Activated T-helper 2 cell treated with anti-CD3 and anti-CD28 coated beads, Interferon-gamma antibody, Interleukin-2, Interleukin-4, amounts not matched to agents 10 μg/mL and 5 μg/mL and 100 μg/mL, durations not matched to agents 14 hours and 24 hours and 36 hours (primary cell): ENCODE measurements at regions not wholly inside any gene's neighbourhood (a gene's known extent, or its start where the extent isn't known, plus 50 kb on each side); places are given as distances from the start of the nearest gene placed in this dataset.

Experiments used
- DNase-seq: peaks from one replicate; pipeline ENCODE4 v3.0.0; 2021; ENCODE audit warnings: low spot score
- H3K27ac Mint-ChIP-seq: one replicate; pipeline ENCODE4 v1.8.0; 2021; ENCODE audit warnings: mixed read lengths
- H3K27me3 Mint-ChIP-seq: one replicate; pipeline ENCODE4 v1.8.0; 2021; ENCODE audit warnings: low read depth, mixed read lengths
- H3K36me3 Mint-ChIP-seq: one replicate; pipeline ENCODE4 v1.8.0; 2021; ENCODE audit warnings: low read depth, mixed read lengths
- H3K4me1 Mint-ChIP-seq: one replicate; pipeline ENCODE4 v1.8.0; 2021; ENCODE audit warnings: low read depth, mixed read lengths
- H3K4me3 Mint-ChIP-seq: one replicate; pipeline ENCODE4 v1.8.0; 2021; ENCODE audit warnings: low read depth, mild to moderate bottlenecking, moderate library complexity, mixed read lengths
- H3K9me3 Mint-ChIP-seq: one replicate; pipeline ENCODE4 v1.8.0; 2021; ENCODE audit warnings: mixed read lengths
- intact Hi-C: fragments of 100-400 bp; cut with micrococcal nuclease; formaldehyde crosslinking; loops from one replicate; pipeline ENCODE4 v1.15.1; 2023

DNA sequence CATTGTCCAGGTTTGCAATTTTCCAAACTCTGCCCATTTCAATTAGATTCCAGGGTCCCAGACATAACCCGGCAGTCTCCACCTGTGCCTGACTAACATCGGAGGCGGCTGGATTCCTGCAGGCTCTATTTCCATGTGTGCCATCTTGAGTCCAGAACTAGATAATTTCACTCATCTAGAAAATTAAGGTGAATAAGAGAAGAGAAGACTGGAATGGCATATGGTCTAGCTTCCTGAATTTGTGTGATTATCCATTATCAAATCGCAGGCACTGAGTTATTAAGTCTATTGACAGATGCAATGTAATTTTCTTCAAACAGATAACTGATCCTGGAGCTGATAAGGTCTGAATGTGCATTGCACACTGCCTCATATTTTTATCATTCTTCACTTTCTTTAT lies 305.2 kb downstream of the ETAA1 start:
- DNase-seq: no peak
- intact Hi-C loops: no loop called here
- H3K9me3 Mint-ChIP-seq: peaks cover 6% of the 10 kb centered on the region
- H3K36me3 Mint-ChIP-seq: no peaks in the 10 kb centered on the region
- no peak overlapping the region for H3K27ac Mint-ChIP-seq
- no peaks in the 10 kb centered on the region for H3K27me3 Mint-ChIP-seq
- H3K4me1 Mint-ChIP-seq: no peaks in the 10 kb centered on the region
- no peak overlapping the region for H3K4me3 Mint-ChIP-seq

DNA sequence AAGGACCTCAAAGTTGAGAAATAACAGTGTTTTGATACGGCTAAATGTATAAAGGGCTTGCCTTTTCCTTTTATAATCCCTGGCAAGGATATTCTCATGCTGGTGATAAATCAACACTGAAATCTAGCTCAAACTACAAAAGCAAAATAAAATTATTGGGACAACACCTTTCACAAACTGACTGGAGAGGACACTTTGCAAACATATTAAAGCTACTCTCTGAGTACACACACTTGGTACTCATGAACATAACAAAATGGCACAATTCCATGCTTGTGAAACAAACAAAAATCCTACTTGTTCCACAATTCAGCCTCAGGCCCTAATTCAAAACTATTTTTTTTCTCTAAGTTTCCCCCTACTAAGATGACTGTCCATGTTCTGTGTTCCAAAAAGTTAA lies 305.8 kb downstream of the ETAA1 start:
- no peak for DNase-seq
- peaks cover 6% of the 10 kb centered on the region for H3K9me3 Mint-ChIP-seq

DNA sequence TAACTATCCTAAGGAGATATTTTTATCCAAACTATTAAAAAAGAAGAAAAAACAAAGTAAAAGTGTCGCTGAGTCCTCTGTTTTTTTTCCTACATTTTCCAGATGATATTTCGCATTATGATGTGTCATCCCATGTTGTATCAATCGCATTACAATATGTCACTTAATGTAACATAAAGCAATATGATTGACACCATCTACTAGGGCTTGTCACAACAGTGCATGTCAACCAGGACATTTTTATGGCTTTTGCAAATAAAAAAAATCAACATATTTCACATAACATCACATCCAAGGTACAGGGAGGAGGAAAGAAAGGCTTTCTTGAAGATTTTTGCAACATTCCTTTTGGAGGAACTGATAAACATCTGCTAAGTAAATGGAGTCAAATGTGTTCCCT lies 308.9 kb downstream of the ETAA1 start:
- H3K27me3 Mint-ChIP-seq: no peaks in the 10 kb centered on the region
- no peaks in the 10 kb centered on the region for H3K9me3 Mint-ChIP-seq
- no peak for DNase-seq
- no peak overlapping the region for H3K27ac Mint-ChIP-seq
- no peak overlapping the region for H3K4me3 Mint-ChIP-seq
- H3K36me3 Mint-ChIP-seq: no peaks in the 10 kb centered on the region
- no peaks in the 10 kb centered on the region for H3K4me1 Mint-ChIP-seq
- intact Hi-C loops: no loop called here

More for the DNA sequence above, 305.8 kb downstream of the ETAA1 start:
- Mint-ChIP-seq H3K4me1 (no peaks in the 10 kb centered on the region), H3K36me3 (no peaks in the 10 kb centered on the region), H3K27ac (no peak overlapping the region), H3K27me3 (no peaks in the 10 kb centered on the region), H3K4me3 (no peak overlapping the region)
- intact Hi-C loops: no loop called here

DNA sequence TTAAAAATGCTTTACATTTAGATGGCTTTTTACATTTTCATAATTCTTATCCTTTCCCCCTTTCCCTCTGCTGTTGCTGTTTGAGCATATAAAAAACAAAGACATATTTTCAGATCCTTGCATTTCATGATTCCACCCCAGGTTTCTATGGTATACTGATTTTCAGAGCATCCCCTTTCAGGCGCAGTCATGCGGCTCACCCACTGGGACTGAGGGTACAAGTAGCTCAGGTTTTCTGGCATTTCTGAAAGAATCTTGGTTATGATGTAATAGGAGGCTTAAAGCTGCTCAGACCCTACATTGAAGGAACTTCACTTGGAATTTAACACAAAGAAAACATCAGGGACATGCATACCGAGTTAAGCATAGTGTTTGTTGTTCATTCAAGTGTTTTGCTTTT lies 310.8 kb downstream of the ETAA1 start:
- no peaks in the 10 kb centered on the region for H3K36me3 Mint-ChIP-seq
- no peaks in the 10 kb centered on the region for H3K4me1 Mint-ChIP-seq
- DNase-seq: no peak
- H3K27ac Mint-ChIP-seq: no peak overlapping the region
- no peaks in the 10 kb centered on the region for H3K9me3 Mint-ChIP-seq
- no peaks in the 10 kb centered on the region for H3K27me3 Mint-ChIP-seq
- H3K4me3 Mint-ChIP-seq: no peak overlapping the region
- intact Hi-C loops: no loop called here

DNA sequence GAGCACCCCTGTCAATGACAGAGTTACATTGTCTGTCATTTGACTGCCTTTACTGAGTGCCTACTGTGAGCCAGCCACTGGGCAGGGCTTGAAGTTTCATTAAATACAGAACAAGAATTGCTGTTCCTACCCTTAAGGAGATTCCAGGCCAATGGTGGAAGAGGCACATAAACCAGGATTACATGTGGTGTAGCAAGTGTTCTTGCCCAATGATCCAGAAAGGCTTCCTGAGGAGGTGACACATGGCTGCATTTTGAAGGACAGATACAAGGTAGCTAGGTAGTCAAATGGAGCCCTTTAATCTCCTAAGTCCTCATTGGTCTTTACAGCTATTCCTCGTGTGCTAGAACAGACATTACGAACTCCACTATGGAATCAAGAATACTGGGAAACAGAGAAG lies 312.7 kb downstream of the ETAA1 start:
- H3K27ac Mint-ChIP-seq: no peak overlapping the region
- H3K36me3 Mint-ChIP-seq: no peaks in the 10 kb centered on the region
- DNase-seq: no peak
- no peaks in the 10 kb centered on the region for H3K9me3 Mint-ChIP-seq
- no peak overlapping the region for H3K4me3 Mint-ChIP-seq
- no peaks in the 10 kb centered on the region for H3K27me3 Mint-ChIP-seq
- intact Hi-C loops: no loop called here
- H3K4me1 Mint-ChIP-seq: no peaks in the 10 kb centered on the region

DNA sequence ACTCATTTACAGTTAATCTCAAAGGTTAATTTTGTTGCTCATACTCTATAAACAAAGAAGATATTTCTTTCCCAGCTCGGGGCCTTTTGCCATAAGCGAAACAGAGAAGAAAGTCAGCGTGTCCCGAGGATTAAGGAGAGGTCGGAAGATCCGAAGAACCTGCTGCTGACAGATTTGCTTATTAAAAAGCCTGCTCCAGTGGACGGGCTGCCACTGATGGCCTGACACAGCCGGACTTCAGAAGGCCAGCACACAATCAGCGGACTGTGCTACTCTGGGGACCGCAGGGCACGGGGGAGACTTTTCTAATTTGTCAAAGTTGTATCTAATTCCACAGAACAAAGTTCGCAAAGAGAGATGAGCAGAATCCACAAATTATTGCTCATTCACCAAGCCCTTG lies 315.4 kb downstream of the ETAA1 start:
- Mint-ChIP-seq H3K4me3 (no peak overlapping the region), H3K27ac (no peak overlapping the region), H3K9me3 (no peaks in the 10 kb centered on the region), H3K4me1 (no peaks in the 10 kb centered on the region), H3K27me3 (no peaks in the 10 kb centered on the region), H3K36me3 (no peaks in the 10 kb centered on the region)
- no peak for DNase-seq
- intact Hi-C loops: no loop called here

DNA sequence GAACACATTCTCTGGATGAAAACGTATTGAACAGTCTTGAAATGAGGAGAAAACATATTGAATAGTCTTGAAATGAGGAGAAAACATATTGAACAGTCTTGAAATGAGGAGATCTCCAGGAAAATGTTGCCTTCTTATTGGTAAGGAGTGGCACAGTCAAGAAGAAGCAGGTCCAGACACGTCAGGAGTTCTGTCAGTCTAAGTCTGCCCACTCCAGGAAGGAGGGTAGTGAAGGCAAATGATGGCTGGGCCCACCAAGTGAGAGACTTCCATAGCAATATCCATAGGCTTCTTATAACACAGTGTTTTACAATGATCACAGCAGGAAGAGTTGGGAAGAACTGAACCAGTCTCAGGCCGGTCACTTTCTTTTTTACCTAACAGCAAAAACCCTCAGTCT lies 316.2 kb downstream of the ETAA1 start:
- H3K27me3 Mint-ChIP-seq: no peaks in the 10 kb centered on the region
- H3K4me1 Mint-ChIP-seq: no peaks in the 10 kb centered on the region
- H3K9me3 Mint-ChIP-seq: no peaks in the 10 kb centered on the region
- no peak overlapping the region for H3K27ac Mint-ChIP-seq
- no peak overlapping the region for H3K4me3 Mint-ChIP-seq
- no peaks in the 10 kb centered on the region for H3K36me3 Mint-ChIP-seq
- no peak for DNase-seq
- intact Hi-C loops: no loop called here

DNA sequence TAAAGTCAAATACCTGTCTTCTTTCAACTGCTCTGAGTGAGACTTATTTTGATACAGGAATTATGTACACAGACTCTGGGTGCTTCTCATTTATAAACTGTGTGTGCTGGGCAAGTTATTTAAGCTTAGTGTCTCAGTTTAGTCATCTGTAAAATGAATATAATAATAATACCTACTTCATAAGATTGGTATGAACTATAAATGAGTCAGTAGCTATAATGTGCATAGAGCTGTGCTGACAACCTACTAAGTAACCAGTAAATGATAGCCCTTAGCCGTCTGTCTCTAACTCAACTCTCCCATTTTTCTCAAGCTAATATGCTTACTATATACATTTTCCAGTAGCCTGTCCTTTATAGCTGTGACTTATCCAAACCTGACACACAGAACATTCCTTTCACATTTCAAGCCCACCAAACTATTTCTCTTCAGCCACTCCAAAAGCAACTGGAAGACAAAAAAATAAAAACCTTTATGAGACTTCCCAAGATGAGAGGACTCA lies 319.8 kb downstream of the ETAA1 start:
- no peaks in the 10 kb centered on the region for H3K4me1 Mint-ChIP-seq
- H3K36me3 Mint-ChIP-seq: no peaks in the 10 kb centered on the region
- no peak overlapping the region for H3K4me3 Mint-ChIP-seq
- no peak overlapping the region for H3K27ac Mint-ChIP-seq
- DNase-seq: no peak
- no peaks in the 10 kb centered on the region for H3K27me3 Mint-ChIP-seq
- peaks cover 8% of the 10 kb centered on the region for H3K9me3 Mint-ChIP-seq
- intact Hi-C loops: no loop called here

DNA sequence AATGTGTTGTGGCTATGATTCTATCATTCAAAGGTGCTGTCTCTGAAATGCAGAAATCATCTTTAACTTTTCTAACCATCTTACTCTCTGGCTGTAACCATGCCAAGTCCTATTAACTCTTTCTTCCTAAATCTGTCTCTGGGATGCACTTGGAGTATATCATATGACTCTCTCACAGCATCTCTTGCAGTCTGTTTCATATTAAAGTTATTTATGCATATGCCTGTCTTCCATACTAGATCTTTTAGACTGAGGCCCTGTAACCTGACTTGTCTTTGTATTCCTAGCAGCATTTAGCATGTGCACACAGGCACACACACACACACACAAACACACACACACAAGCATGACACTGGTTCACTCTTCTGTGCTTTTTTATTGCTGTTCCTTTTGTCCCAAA lies 320.6 kb downstream of the ETAA1 start:
- no peaks in the 10 kb centered on the region for H3K4me1 Mint-ChIP-seq
- H3K4me3 Mint-ChIP-seq: no peak overlapping the region
- no peak overlapping the region for H3K27ac Mint-ChIP-seq
- peaks cover 8% of the 10 kb centered on the region for H3K9me3 Mint-ChIP-seq
- H3K36me3 Mint-ChIP-seq: no peaks in the 10 kb centered on the region
- intact Hi-C loops: no loop called here
- DNase-seq: no peak
- H3K27me3 Mint-ChIP-seq: no peaks in the 10 kb centered on the region

DNA sequence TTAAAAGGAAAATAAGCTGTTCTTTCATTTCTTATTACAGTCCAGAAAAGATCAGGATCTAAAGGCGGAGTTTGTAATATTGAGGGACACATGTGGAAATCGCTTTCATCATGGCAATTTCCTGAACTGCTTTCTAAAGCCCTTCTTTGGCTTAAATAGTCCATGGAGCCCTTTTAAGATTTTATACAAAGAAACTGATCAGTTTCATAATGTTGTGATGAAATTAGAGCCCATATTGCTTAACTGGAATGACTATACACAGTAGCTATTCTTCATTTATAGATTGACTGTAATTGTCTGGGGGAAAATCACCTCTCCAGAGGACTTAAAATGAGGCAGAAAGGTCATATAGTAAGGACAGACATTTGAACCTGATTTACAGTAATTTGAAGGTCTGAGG lies 322.2 kb downstream of the ETAA1 start:
- intact Hi-C loops: no loop called here
- Mint-ChIP-seq H3K9me3 (peaks cover 8% of the 10 kb centered on the region), H3K4me1 (no peaks in the 10 kb centered on the region), H3K4me3 (no peak overlapping the region), H3K27me3 (no peaks in the 10 kb centered on the region), H3K36me3 (no peaks in the 10 kb centered on the region), H3K27ac (no peak overlapping the region)
- no peak for DNase-seq

DNA sequence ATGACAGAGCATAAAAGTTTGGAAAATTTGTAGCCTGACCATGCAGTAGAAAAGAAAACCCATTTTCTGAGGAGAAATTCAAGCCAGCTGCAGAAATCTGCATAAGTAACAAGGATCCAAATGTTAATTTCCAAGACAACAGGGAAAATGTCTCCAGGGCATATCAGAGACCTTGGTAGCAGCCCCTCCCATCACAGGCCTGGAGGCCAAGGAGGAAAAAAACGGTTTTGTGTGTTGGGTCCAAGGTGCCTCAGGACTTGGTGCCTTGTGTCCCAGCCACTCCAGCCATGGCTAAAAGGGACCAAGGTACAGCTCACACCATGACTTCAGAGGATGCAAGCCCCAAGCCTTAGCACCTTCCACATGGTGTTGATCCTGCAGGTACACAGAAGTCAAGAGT lies 324.4 kb downstream of the ETAA1 start:
- no peak for DNase-seq
- no peak overlapping the region for H3K4me3 Mint-ChIP-seq
- H3K27me3 Mint-ChIP-seq: no peaks in the 10 kb centered on the region
- H3K27ac Mint-ChIP-seq: no peak overlapping the region
- H3K9me3 Mint-ChIP-seq: peaks cover 8% of the 10 kb centered on the region
- H3K4me1 Mint-ChIP-seq: no peaks in the 10 kb centered on the region
- intact Hi-C loops: no loop called here
- no peaks in the 10 kb centered on the region for H3K36me3 Mint-ChIP-seq

DNA sequence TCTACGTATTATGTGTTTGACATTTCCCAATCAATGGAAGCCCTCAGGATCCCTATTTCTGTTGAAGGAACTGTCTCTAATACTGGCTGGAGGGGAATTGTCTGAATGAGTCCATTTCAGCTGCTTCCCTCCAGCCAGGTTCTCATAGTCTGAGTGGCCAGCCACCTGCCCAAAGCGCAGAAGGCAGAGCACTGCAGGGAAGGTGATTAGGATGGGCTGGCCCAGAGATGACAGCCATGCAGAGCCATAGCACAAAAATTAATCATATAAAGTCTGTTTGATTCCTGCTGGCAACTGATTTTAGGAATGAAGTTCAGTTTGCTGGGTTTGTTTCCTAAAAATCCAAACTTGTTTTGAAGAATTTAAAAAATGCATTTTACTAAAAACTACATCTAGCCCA lies 327.1 kb downstream of the ETAA1 start:
- H3K4me3 Mint-ChIP-seq: no peak overlapping the region
- H3K27ac Mint-ChIP-seq: no peak overlapping the region
- H3K36me3 Mint-ChIP-seq: no peaks in the 10 kb centered on the region
- intact Hi-C loops: no loop called here
- H3K4me1 Mint-ChIP-seq: no peaks in the 10 kb centered on the region
- H3K9me3 Mint-ChIP-seq: peaks cover 8% of the 10 kb centered on the region
- DNase-seq: no peak
- H3K27me3 Mint-ChIP-seq: no peaks in the 10 kb centered on the region

DNA sequence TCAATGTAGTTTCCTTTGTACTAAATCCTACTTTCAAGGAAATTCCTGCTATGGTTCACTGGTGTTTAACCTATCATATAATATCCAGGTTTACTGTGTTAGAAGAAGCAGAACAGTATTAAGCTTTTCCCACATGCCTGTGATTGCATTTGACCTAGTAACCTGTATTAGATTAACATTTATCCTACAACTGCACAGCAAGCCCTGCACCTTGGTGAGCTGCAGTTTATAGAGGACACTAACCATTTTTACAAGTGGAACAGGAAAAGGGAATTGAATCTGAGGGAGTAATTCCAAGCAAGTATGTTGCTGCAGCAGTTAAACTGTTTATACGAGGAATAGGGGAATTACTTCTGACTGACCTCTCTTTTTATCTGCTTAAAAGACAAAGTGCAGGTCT lies 328.6 kb downstream of the ETAA1 start:
- Mint-ChIP-seq H3K27ac (no peak overlapping the region), H3K9me3 (peaks cover 6% of the 10 kb centered on the region), H3K36me3 (no peaks in the 10 kb centered on the region), H3K4me1 (no peaks in the 10 kb centered on the region), H3K4me3 (no peak overlapping the region), H3K27me3 (no peaks in the 10 kb centered on the region)
- intact Hi-C loops: no loop called here
- DNase-seq: no peak

DNA sequence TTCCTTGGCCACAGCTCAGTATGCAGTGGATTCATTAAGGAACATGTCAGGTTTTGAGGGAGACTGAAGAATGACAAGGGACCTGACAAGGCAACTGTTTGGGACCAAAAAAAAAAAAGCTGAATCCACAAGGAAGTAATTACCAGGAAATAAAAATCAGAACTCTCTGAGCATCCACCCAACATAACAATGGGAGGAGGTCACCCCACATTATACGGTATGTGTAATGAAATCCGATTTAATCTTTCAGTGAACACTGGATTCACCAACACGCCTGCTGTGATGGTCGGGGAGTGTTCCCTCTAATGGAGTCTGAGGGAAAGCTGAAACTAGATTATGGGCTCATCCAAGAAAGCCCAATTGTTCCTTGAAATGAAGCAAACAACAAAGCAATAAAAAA lies 329.3 kb downstream of the ETAA1 start:
- Mint-ChIP-seq H3K4me3 (no peak overlapping the region), H3K4me1 (no peaks in the 10 kb centered on the region), H3K36me3 (no peaks in the 10 kb centered on the region), H3K27me3 (no peaks in the 10 kb centered on the region), H3K27ac (no peak overlapping the region), H3K9me3 (no peaks in the 10 kb centered on the region)
- no peak for DNase-seq
- intact Hi-C loops: no loop called here
